Gastroesophageal sphincter (tissue), 3 donors: ENCODE measurements at regions not wholly inside any gene's neighbourhood (a gene's known extent, or its start where the extent isn't known, plus 50 kb on each side); places are given as distances from the start of the nearest gene placed in this dataset.

Source experiments
- CTCF ChIP-seq, 4 experiments: fragments of 200-600 bp in 2 of 4; fragments of 450-650 bp in 2 of 4; sonication (generic) in 1 of 4; IDR thresholded peaks; one replicate each; pipeline ENCODE4 v1.5.1; 2017 to 2019; ENCODE audit warnings: antibody characterized with exemption in 4 of 4, mild to moderate bottlenecking in 2 of 4, moderate library complexity in 2 of 4
- POLR2A ChIP-seq, 2 donors: fragments of 450-650 bp; IDR thresholded peaks; one replicate each; pipeline ENCODE4 v1.6.1; 2017; ENCODE audit warnings: antibody characterized with exemption in 2 of 2, mild to moderate bottlenecking in 2 of 2, moderate library complexity in 1 of 2

DNA sequence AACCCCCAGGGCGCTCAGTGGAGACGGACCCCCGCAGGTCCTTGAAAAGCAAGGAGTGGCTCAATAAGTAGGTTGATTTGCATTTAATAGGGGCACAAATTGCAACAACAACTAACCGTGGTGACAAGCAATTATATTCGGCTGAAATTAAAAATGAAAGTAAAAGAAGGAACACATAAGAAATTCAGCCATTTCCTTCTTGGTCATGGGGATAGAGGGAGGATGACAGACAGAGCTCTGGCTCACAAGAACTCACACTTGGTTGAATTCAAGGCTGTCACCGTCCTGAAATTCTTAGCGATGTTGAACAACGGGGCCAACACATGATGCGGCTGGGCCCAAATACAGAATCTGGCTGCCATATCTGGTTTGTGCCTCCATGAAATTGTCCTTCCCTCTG, 129.0 kb downstream of the EDN3 start:
- TF ChIP-seq CTCF (IDR thresholded peaks at IDR 0.05), result no peak
- TF ChIP-seq POLR2A (IDR thresholded peaks at IDR 0.05), result no peak
